ENCODE measurements at regions not wholly inside any gene's neighbourhood (a gene's known extent, or its start where the extent isn't known, plus 50 kb on each side); places are given as distances from the start of the nearest gene placed in this dataset.

GRCh38 chr3:87771337-87772192, 287.2 kb downstream of the CGGBP1 start:
- TF ChIP-seq CTCF (IDR thresholded peaks at IDR 0.05) (peak in 2 of 4 experiments; percentile 14 to 18), POLR2A (IDR thresholded peaks at IDR 0.05) (no peak)
